ENCODE measurements at regions not wholly inside any gene's neighbourhood (a gene's known extent, or its start where the extent isn't known, plus 50 kb on each side); places are given as distances from the start of the nearest gene placed in this dataset.

GRCh38 chr11:103552086-103552485 lies 442.9 kb downstream of the DYNC2H1 start:
- CTCF ChIA-PET: interaction anchor here (1.5 kb wide), 1 partner anchor 14 kb away, joined by 4 read pairs; no protein-coding TSS in a partner anchor
- Histone ChIP-seq H3K36me3 (ENCODE audit: control insufficient read depth in 2 of 2, insufficient read depth in 1 of 2, low read length in 2 of 2) (no peaks in the 10 kb centered on the region), H3K9me3 (ENCODE audit: control insufficient read depth, insufficient read depth, low read depth, low read length) (no peaks in the 10 kb centered on the region), H3K4me3 (ENCODE audit: low read depth, low read length) (no peak overlapping the region), H3K4me1 (ENCODE audit: control insufficient read depth, insufficient read depth, low read length) (no peaks in the 10 kb centered on the region), H3K27ac (ENCODE audit: extremely low read depth, low read depth, low read length) (no peak overlapping the region)
- no peak for TF ChIP-seq YY2 (tag by site-specific recombination; IDR thresholded peaks at IDR 0.05)
- TF ChIP-seq ZNF280D (tag by site-specific recombination; IDR thresholded peaks at IDR 0.05): no peak
- TF ChIP-seq SP7 (tag by site-specific recombination; IDR thresholded peaks at IDR 0.05): no peak
- TF ChIP-seq ZNF423 (tag by site-specific recombination; IDR thresholded peaks at IDR 0.05): no peak
- TF ChIP-seq ZNF548 (tag by site-specific recombination; IDR thresholded peaks at IDR 0.05): no peak
- TF ChIP-seq ZEB2 (tag by site-specific recombination; IDR thresholded peaks at IDR 0.05): no peak
- no peak for TF ChIP-seq OSR2 (tag by site-specific recombination; IDR thresholded peaks at IDR 0.05)
- no peak for TF ChIP-seq CTCF (tag by site-specific recombination; IDR thresholded peaks at IDR 0.05)
- no peak for TF ChIP-seq ZNF19 (tag by site-specific recombination; IDR thresholded peaks at IDR 0.05; ENCODE audit: low read depth)
- no peak for TF ChIP-seq PRDM2 (tag by site-specific recombination; IDR thresholded peaks at IDR 0.05; ENCODE audit: borderline replicate concordance)
- TF ChIP-seq ZBTB44 (tag by site-specific recombination; IDR thresholded peaks at IDR 0.05): no peak
- TF ChIP-seq GFI1B (tag by site-specific recombination; IDR thresholded peaks at IDR 0.05): no peak
- TF ChIP-seq ZNF677 (tag by site-specific recombination; IDR thresholded peaks at IDR 0.05): no peak
- no peak for TF ChIP-seq ZNF184 (tag by site-specific recombination; IDR thresholded peaks at IDR 0.05)
- no peak for TF ChIP-seq ZNF366 (tag by site-specific recombination; conservative IDR thresholded peaks at IDR 0.05)
- no peak for TF ChIP-seq ZNF416 (tag by site-specific recombination; IDR thresholded peaks at IDR 0.05)
- TF ChIP-seq KLF7 (tag by site-specific recombination; IDR thresholded peaks at IDR 0.05; ENCODE audit: borderline replicate concordance): no peak
- POLR2A ChIA-PET: no interaction called here

Measured in HEK293 (cell line).